GM18861 (cell line): ENCODE measurements at regions not wholly inside any gene's neighbourhood (a gene's known extent, or its start where the extent isn't known, plus 50 kb on each side); places are given as distances from the start of the nearest gene placed in this dataset.
A peak's percentile ranks its signal among the peaks of the same experiment; 100 is the strongest.

Source experiments
- ATAC-seq: cut with Tn5 transposase; IDR thresholded peaks from one replicate; pipeline ENCODE4 v1.9.1; 2021; ENCODE audit not compliant: unreplicated experiment

- no peak for ATAC-seq
Measured at GRCh38 chr13:80133631-80134261, 207.2 kb downstream of the SPRY2 start.

GRCh38 chr13:80132741-80133601 is 208.0 kb downstream of the SPRY2 start:
- no peak for ATAC-seq

- ATAC-seq = no peak
Measured at GRCh38 chr13:80131204-80131603, 209.7 kb downstream of the SPRY2 start.

GRCh38 chr13:80126389-80127068 is 214.4 kb downstream of the SPRY2 start:
- no peak for ATAC-seq

- ATAC-seq = no peak
Measured at GRCh38 chr13:80123945-80124344, 217.0 kb downstream of the SPRY2 start.

GRCh38 chr13:80121038-80121437 is 219.9 kb downstream of the SPRY2 start:
- peak; percentile 57 for ATAC-seq

- ATAC-seq = no peak
Measured at GRCh38 chr13:80118506-80118905, 222.4 kb downstream of the SPRY2 start.

- no peak for ATAC-seq
Measured at GRCh38 chr13:80118099-80118498, 222.8 kb downstream of the SPRY2 start.

- no peak for ATAC-seq
Measured at GRCh38 chr13:80117515-80117914, 223.4 kb downstream of the SPRY2 start.

GRCh38 chr13:80116107-80116506 is 224.8 kb downstream of the SPRY2 start:
- no peak for ATAC-seq

- no peak for ATAC-seq
Measured at GRCh38 chr13:80115616-80116015, 225.3 kb downstream of the SPRY2 start.

- ATAC-seq = no peak
Measured at GRCh38 chr13:80113714-80114454, 227.0 kb downstream of the SPRY2 start.

GRCh38 chr13:80109303-80109702 is 231.6 kb downstream of the SPRY2 start:
- ATAC-seq = no peak

GRCh38 chr13:80105350-80105749 is 235.6 kb downstream of the SPRY2 start:
- no peak for ATAC-seq

GRCh38 chr13:80101040-80101439 is 239.9 kb downstream of the SPRY2 start:
- ATAC-seq = no peak

- ATAC-seq = no peak
Measured at GRCh38 chr13:80100636-80101035, 240.3 kb downstream of the SPRY2 start.

- no peak for ATAC-seq
Measured at GRCh38 chr13:80097561-80097960, 243.4 kb downstream of the SPRY2 start.

GRCh38 chr13:80096383-80096782 is 244.5 kb downstream of the SPRY2 start:
- ATAC-seq = no peak

- no peak for ATAC-seq
Measured at GRCh38 chr13:80094526-80094925, 246.4 kb downstream of the SPRY2 start.

GRCh38 chr13:80093888-80094287 is 247.0 kb downstream of the SPRY2 start:
- ATAC-seq = no peak

- no peak for ATAC-seq
Measured at GRCh38 chr13:80086304-80086721, 254.6 kb downstream of the SPRY2 start.
